B cell (primary cell): ENCODE measurements at regions not wholly inside any gene's neighbourhood (a gene's known extent, or its start where the extent isn't known, plus 50 kb on each side); places are given as distances from the start of the nearest gene placed in this dataset.

Source experiments
- ATAC-seq: fragments of 200-7000 bp; cut with Tn5 transposase; one replicate; pipeline ENCODE4 v1.10.0; 2021; ENCODE audit warnings: low read depth, mild to moderate bottlenecking, moderate number of reproducible peaks, moderate library complexity
- CTCF ChIA-PET: fragments of 350-600 bp; sonication (Branson Sonifier 250); formaldehyde crosslinking; loops from one replicate; lab custom pipeline; 2021; ENCODE audit warnings: antibody characterized with exemption, inconsistent platforms; lab: Charles Lee
- POLR2A ChIA-PET: fragments of 350-600 bp; sonication (Branson Sonifier 250); formaldehyde crosslinking; loops from one replicate; lab custom pipeline; 2021; ENCODE audit warnings: antibody characterized with exemption; lab: Charles Lee
- DNase-seq: peaks from one replicate; pipeline ENCODE4 v3.0.0; 2013
- H2AFZ ChIP-seq: 2 replicates; pipeline ENCODE4 v1.6.1; 2012; ENCODE audit warnings: mild to moderate bottlenecking, low read depth, low read length; ENCODE audit not compliant: insufficient read depth, poor library complexity, severe bottlenecking
- H3K27ac ChIP-seq, 2 donors: 1 replicate in 1 of 2; 2 replicates in 1 of 2; pipeline ENCODE4 v1.5.1; 2012 to 2013; ENCODE audit warnings: low read length in 2 of 2, mild to moderate bottlenecking in 2 of 2, moderate library complexity in 1 of 2
- H3K27me3 ChIP-seq, 4 experiments: fragments of 200-600 bp in 1 of 4; sonication (generic) in 1 of 4; replicated peaks in 1 of 4; 1 replicate in 2 of 4; 2 replicates in 2 of 4; pipeline versions ENCODE4 v1.6.1 to v1.7.0; 2013 to 2016; ENCODE audit warnings: low read length in 3 of 4, mild to moderate bottlenecking in 2 of 4, mixed read lengths in 1 of 4, moderate library complexity in 1 of 4; ENCODE audit not compliant: insufficient read depth in 4 of 4, control insufficient read depth in 3 of 4; ENCODE audit errors: control extremely low read depth in 1 of 4
- H3K36me3 ChIP-seq, 2 experiments: replicated peaks in 1 of 2; 1 replicate in 1 of 2; 2 replicates in 1 of 2; pipeline versions ENCODE4 v1.6.1 to v1.7.1; 2013; ENCODE audit warnings: low read length in 1 of 2; ENCODE audit not compliant: insufficient read depth in 2 of 2, control insufficient read depth in 1 of 2; ENCODE audit errors: control extremely low read depth in 1 of 2, extremely low read depth in 1 of 2
- H3K4me1 ChIP-seq, 2 donors: fragments of 200-600 bp in 1 of 2; sonication (generic) in 1 of 2; 1 replicate in 1 of 2; 2 replicates in 1 of 2; pipeline versions ENCODE4 v1.5.1 to v1.6.1; 2013 to 2017; ENCODE audit warnings: low read length in 2 of 2; ENCODE audit not compliant: control insufficient read depth in 2 of 2, insufficient read depth in 2 of 2
- H3K4me2 ChIP-seq: replicated peaks from 2 replicates; pipeline ENCODE3; 2012; ENCODE audit warnings: mild to moderate bottlenecking, low read depth, low read length; ENCODE audit not compliant: poor library complexity, severe bottlenecking
- H3K4me3 ChIP-seq, 5 experiments: fragments of 200-600 bp in 1 of 5; sonication (generic) in 1 of 5; 1 replicate in 3 of 5; 2 replicates in 2 of 5; pipeline versions ENCODE4 v1.5.1 to v1.7.0; 2011 to 2016; ENCODE audit warnings: low read length in 4 of 5, mild to moderate bottlenecking in 4 of 5, low read depth in 2 of 5, control low read depth in 1 of 5, moderate library complexity in 1 of 5; ENCODE audit not compliant: insufficient read depth in 1 of 5; ENCODE audit errors: control extremely low read depth in 1 of 5, extremely low read depth in 1 of 5
- H3K79me2 ChIP-seq: fragments of 200-600 bp; sonication (generic); one replicate; pipeline ENCODE4 v1.6.0; 2016; ENCODE audit warnings: low read length; ENCODE audit not compliant: control insufficient read depth, insufficient read depth
- H3K9ac ChIP-seq: fragments of 200-600 bp; sonication (generic); 2 replicates; pipeline ENCODE4 v1.6.1; 2017; ENCODE audit warnings: mild to moderate bottlenecking, low read length, moderate library complexity
- H3K9me3 ChIP-seq, 3 donors: one replicate each; pipeline versions ENCODE4 v1.6.1 to v1.7.1; 2013; ENCODE audit warnings: low read length in 2 of 3; ENCODE audit not compliant: control insufficient read depth in 2 of 3, insufficient read depth in 1 of 3; ENCODE audit errors: control extremely low read depth in 1 of 3
- H4K20me1 ChIP-seq: 2 replicates; pipeline ENCODE4 v1.6.0; 2012; ENCODE audit warnings: mild to moderate bottlenecking, low read length; ENCODE audit not compliant: insufficient read depth, control insufficient read depth, poor library complexity, severe bottlenecking
- H3K27ac Mint-ChIP-seq: one replicate; pipeline ENCODE4 v1.8.0; 2021; ENCODE audit warnings: mixed read lengths
- H3K27me3 Mint-ChIP-seq: one replicate; pipeline ENCODE4 v1.8.0; 2021; ENCODE audit warnings: mixed read lengths
- H3K4me1 Mint-ChIP-seq: one replicate; pipeline ENCODE4 v1.8.0; 2021; ENCODE audit warnings: mixed read lengths
- H3K4me3 Mint-ChIP-seq: one replicate; pipeline ENCODE4 v1.8.0; 2021; ENCODE audit warnings: mixed read lengths
- H3K9me3 Mint-ChIP-seq: one replicate; pipeline ENCODE4 v1.8.0; 2022; ENCODE audit warnings: mixed read lengths; ENCODE audit not compliant: insufficient read depth
- EZH2 ChIP-seq: IDR thresholded peaks from 2 replicates; pipeline ENCODE4 v1.6.1; 2012; ENCODE audit warnings: borderline replicate concordance, low read depth, mild to moderate bottlenecking, moderate library complexity, low read length; ENCODE audit not compliant: insufficient read depth, poor library complexity, severe bottlenecking
- WGBS: methylation state at CpG from one replicate; pipeline ENCODE4 v1.1.5; 2013; ENCODE audit warnings: missing lambda C conversion rate; ENCODE audit not compliant: insufficient coverage; 5-methylcytosine and 5-hydroxymethylcytosine counted together
- intact Hi-C: fragments of 100-400 bp; cut with micrococcal nuclease; formaldehyde crosslinking; loops from one replicate; pipeline ENCODE4 v1.10.0; 2022
- TF ChIP-seq, protein P1 (sequence below): fragments of 200-600 bp; IDR thresholded peaks from one replicate; pipeline ENCODE4 v1.8.0; 2022; ENCODE audit warnings: antibody characterized with exemption, mild to moderate bottlenecking

DNA sequence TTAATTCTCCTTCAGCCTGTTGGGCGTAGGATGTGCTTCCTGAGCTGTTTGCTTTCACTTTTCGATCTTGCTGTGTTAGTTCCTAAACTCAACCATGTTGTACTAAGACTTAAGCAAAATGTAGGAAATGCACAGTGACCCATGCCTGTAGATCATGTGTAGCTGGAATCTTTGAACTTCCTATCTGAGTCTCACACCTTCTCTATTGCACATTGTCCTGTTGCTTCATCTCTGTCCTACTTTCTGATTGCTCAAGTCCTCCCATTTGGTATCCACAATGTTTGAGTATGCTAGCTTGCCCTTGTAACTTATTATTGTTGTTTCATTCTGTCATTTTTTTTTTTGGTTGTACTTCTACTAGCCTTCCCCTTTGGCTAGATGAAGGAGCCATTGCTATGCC is 239.6 kb downstream of the PPP1R2C start:
- Histone ChIP-seq H3K79me2 (no peaks in the 10 kb centered on the region), H2AFZ (no peak overlapping the region), H3K9me3 (no peaks in the 10 kb centered on the region), H3K36me3 (no peaks in the 10 kb centered on the region), H3K4me1 (no peaks in the 10 kb centered on the region), H4K20me1 (no peaks in the 10 kb centered on the region), H3K27me3 (no peaks in the 10 kb centered on the region), H3K27ac (no peak overlapping the region), H3K4me2 (no peak overlapping the region), H3K4me3 (no peak overlapping the region), H3K9ac (no peak overlapping the region)
- no peak for ATAC-seq
- no peaks in the 10 kb centered on the region for H3K4me1 Mint-ChIP-seq
- no peak overlapping the region for H3K4me3 Mint-ChIP-seq
- ChIA-PET POLR2A (no interaction called here), CTCF (no interaction called here)
- H3K27me3 Mint-ChIP-seq: no peaks in the 10 kb centered on the region
- H3K27ac Mint-ChIP-seq: no peak overlapping the region
- WGBS: no CpG with 5 or more reads among the region's 2 CpGs
- TF ChIP-seq, protein P1, sequence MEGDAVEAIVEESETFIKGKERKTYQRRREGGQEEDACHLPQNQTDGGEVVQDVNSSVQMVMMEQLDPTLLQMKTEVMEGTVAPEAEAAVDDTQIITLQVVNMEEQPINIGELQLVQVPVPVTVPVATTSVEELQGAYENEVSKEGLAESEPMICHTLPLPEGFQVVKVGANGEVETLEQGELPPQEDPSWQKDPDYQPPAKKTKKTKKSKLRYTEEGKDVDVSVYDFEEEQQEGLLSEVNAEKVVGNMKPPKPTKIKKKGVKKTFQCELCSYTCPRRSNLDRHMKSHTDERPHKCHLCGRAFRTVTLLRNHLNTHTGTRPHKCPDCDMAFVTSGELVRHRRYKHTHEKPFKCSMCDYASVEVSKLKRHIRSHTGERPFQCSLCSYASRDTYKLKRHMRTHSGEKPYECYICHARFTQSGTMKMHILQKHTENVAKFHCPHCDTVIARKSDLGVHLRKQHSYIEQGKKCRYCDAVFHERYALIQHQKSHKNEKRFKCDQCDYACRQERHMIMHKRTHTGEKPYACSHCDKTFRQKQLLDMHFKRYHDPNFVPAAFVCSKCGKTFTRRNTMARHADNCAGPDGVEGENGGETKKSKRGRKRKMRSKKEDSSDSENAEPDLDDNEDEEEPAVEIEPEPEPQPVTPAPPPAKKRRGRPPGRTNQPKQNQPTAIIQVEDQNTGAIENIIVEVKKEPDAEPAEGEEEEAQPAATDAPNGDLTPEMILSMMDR: no peak
- TF ChIP-seq EZH2: no peak
- no peaks in the 10 kb centered on the region for H3K9me3 Mint-ChIP-seq
- intact Hi-C loops: no loop called here
- DNase-seq: no peak

DNA sequence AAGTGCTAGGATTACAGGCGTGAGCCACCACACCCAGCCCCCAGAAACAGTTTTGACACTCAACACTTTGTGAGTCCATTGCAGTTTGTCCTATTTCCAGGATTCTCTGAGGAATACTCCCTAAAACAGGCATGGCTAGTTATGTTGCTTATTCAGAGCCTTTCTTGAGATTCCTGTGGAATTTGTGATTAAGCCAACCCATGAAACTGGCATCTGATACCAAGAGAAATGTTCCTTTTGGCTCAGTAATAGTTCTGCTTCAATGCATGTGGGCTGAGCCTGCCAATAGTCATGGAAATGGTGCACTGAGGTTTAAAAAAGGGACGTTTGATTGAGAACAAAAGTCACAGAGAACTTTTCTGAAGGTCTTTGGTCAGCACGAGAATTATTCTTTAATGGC is 241.7 kb downstream of the PPP1R2C start:
- no peaks in the 10 kb centered on the region for H3K27me3 Mint-ChIP-seq
- H4K20me1 ChIP-seq: no peaks in the 10 kb centered on the region
- no peaks in the 10 kb centered on the region for H3K4me1 Mint-ChIP-seq
- TF ChIP-seq, protein P1: no peak
- no peak for TF ChIP-seq EZH2
- intact Hi-C loops: no loop called here
- ATAC-seq (no peak), DNase-seq (no peak)
- H3K79me2 ChIP-seq: no peaks in the 10 kb centered on the region
- no peaks in the 10 kb centered on the region for H3K4me1 ChIP-seq
- no peak overlapping the region for H2AFZ ChIP-seq
- no peaks in the 10 kb centered on the region for H3K27me3 ChIP-seq
- no peak overlapping the region for H3K4me3 ChIP-seq
- no peaks in the 10 kb centered on the region for H3K9me3 ChIP-seq
- no CpG with 5 or more reads among the region's 3 CpGs for WGBS
- no peaks in the 10 kb centered on the region for H3K9me3 Mint-ChIP-seq
- ChIA-PET CTCF (no interaction called here), POLR2A (no interaction called here)
- H3K9ac ChIP-seq: no peak overlapping the region
- no peak overlapping the region for H3K27ac ChIP-seq
- no peak overlapping the region for H3K27ac Mint-ChIP-seq
- H3K4me2 ChIP-seq: no peak overlapping the region
- no peak overlapping the region for H3K4me3 Mint-ChIP-seq
- no peaks in the 10 kb centered on the region for H3K36me3 ChIP-seq
